Stomach smooth muscle (tissue), 2 donors: ENCODE measurements at regions not wholly inside any gene's neighbourhood (a gene's known extent, or its start where the extent isn't known, plus 50 kb on each side); places are given as distances from the start of the nearest gene placed in this dataset.

ENCODE experiments used
- H3K27ac ChIP-seq: one replicate; pipeline ENCODE4 v1.7.0; 2013; ENCODE audit warnings: mild to moderate bottlenecking, low read length, inconsistent platforms
- H3K27me3 ChIP-seq, 2 donors: one replicate each; pipeline ENCODE4 v1.7.0; 2013; ENCODE audit warnings: low read length in 2 of 2; ENCODE audit not compliant: insufficient read depth in 2 of 2, control insufficient read depth in 1 of 2
- H3K36me3 ChIP-seq, 2 donors: one replicate each; pipeline ENCODE4 v1.7.0; 2013; ENCODE audit warnings: low read length in 2 of 2; ENCODE audit not compliant: control insufficient read depth in 2 of 2, insufficient read depth in 2 of 2
- H3K4me1 ChIP-seq: one replicate; pipeline ENCODE4 v1.7.0; 2013; ENCODE audit warnings: low read length; ENCODE audit not compliant: control insufficient read depth, insufficient read depth
- H3K4me3 ChIP-seq, 2 donors: one replicate each; pipeline ENCODE4 v1.7.0; 2013; ENCODE audit warnings: low read length in 2 of 2
- H3K9ac ChIP-seq, 2 donors: one replicate each; pipeline ENCODE4 v1.7.0; 2013; ENCODE audit warnings: low read length in 2 of 2, mild to moderate bottlenecking in 1 of 2
- H3K9me3 ChIP-seq, 2 donors: one replicate each; pipeline ENCODE4 v1.7.0; 2013; ENCODE audit warnings: low read length in 2 of 2; ENCODE audit not compliant: control insufficient read depth in 2 of 2
- donor health status: healthy.
- donor health status: Pancreatic carcinoma.

GRCh38 chr14:30332374-30332773 is 226.6 kb upstream of the G2E3 start:
- H3K27ac ChIP-seq = no peak overlapping the region
- no peaks in the 10 kb centered on the region for H3K27me3 ChIP-seq
- no peaks in the 10 kb centered on the region for H3K36me3 ChIP-seq
- no peak overlapping the region for H3K4me3 ChIP-seq
- no peak overlapping the region for H3K9ac ChIP-seq
- H3K9me3 ChIP-seq = no peaks in the 10 kb centered on the region
- H3K4me1 ChIP-seq = no peaks in the 10 kb centered on the region

GRCh38 chr14:30333934-30334333 is 225.0 kb upstream of the G2E3 start:
- Histone ChIP-seq H3K4me1 (no peaks in the 10 kb centered on the region), H3K27me3 (no peaks in the 10 kb centered on the region), H3K4me3 (no peak overlapping the region), H3K9ac (no peak overlapping the region), H3K27ac (no peak overlapping the region), H3K9me3 (no peaks in the 10 kb centered on the region), H3K36me3 (no peaks in the 10 kb centered on the region)

GRCh38 chr14:30337456-30337855 is 221.5 kb upstream of the G2E3 start:
- no peak overlapping the region for H3K27ac ChIP-seq

GRCh38 chr14:30339311-30339901 is 219.6 kb upstream of the G2E3 start:
- H3K9ac ChIP-seq = no peak overlapping the region
- H3K4me3 ChIP-seq = no peak overlapping the region
- H3K27ac ChIP-seq = no peak overlapping the region
- no peaks in the 10 kb centered on the region for H3K36me3 ChIP-seq
- no peaks in the 10 kb centered on the region for H3K9me3 ChIP-seq
- H3K27me3 ChIP-seq = no peaks in the 10 kb centered on the region
- H3K4me1 ChIP-seq = no peaks in the 10 kb centered on the region

More at GRCh38 chr14:30337456-30337855, 221.5 kb upstream of the G2E3 start:
- Histone ChIP-seq H3K4me3 (no peak overlapping the region), H3K4me1 (no peaks in the 10 kb centered on the region), H3K27me3 (no peaks in the 10 kb centered on the region), H3K36me3 (no peaks in the 10 kb centered on the region), H3K9ac (no peak overlapping the region), H3K9me3 (no peaks in the 10 kb centered on the region)

- Histone ChIP-seq H3K9ac (no peak overlapping the region), H3K27ac (no peak overlapping the region), H3K27me3 (no peaks in the 10 kb centered on the region), H3K4me3 (no peak overlapping the region), H3K4me1 (no peaks in the 10 kb centered on the region), H3K9me3 (no peaks in the 10 kb centered on the region), H3K36me3 (no peaks in the 10 kb centered on the region)
These were observed 218.5 kb upstream of the G2E3 start for GRCh38 chr14:30340495-30340894.

- H3K27me3 ChIP-seq = no peaks in the 10 kb centered on the region
- no peak overlapping the region for H3K4me3 ChIP-seq
- no peaks in the 10 kb centered on the region for H3K9me3 ChIP-seq
- no peaks in the 10 kb centered on the region for H3K36me3 ChIP-seq
- no peak overlapping the region for H3K27ac ChIP-seq
- no peak overlapping the region for H3K9ac ChIP-seq
- no peaks in the 10 kb centered on the region for H3K4me1 ChIP-seq
These were observed 213.4 kb upstream of the G2E3 start for GRCh38 chr14:30345511-30345910.

GRCh38 chr14:30348445-30348844 is 210.5 kb upstream of the G2E3 start:
- H3K36me3 ChIP-seq = no peaks in the 10 kb centered on the region
- no peak overlapping the region for H3K27ac ChIP-seq
- no peaks in the 10 kb centered on the region for H3K9me3 ChIP-seq
- no peaks in the 10 kb centered on the region for H3K27me3 ChIP-seq
- no peaks in the 10 kb centered on the region for H3K4me1 ChIP-seq
- no peak overlapping the region for H3K9ac ChIP-seq
- H3K4me3 ChIP-seq = no peak overlapping the region

- Histone ChIP-seq H3K27me3 (no peaks in the 10 kb centered on the region), H3K9me3 (no peaks in the 10 kb centered on the region)
These were observed 209.4 kb upstream of the G2E3 start for GRCh38 chr14:30349520-30349919.

GRCh38 chr14:30354439-30354838 is 204.5 kb upstream of the G2E3 start:
- Histone ChIP-seq H3K9ac (no peak overlapping the region), H3K27me3 (peaks cover 0 to 2% of the 10 kb centered on the region in 2 donors), H3K4me1 (no peaks in the 10 kb centered on the region), H3K4me3 (no peak overlapping the region), H3K36me3 (no peaks in the 10 kb centered on the region), H3K9me3 (no peaks in the 10 kb centered on the region), H3K27ac (no peak overlapping the region)

More at GRCh38 chr14:30349520-30349919, 209.4 kb upstream of the G2E3 start:
- Histone ChIP-seq H3K4me1 (no peaks in the 10 kb centered on the region), H3K4me3 (no peak overlapping the region), H3K36me3 (no peaks in the 10 kb centered on the region), H3K9ac (no peak overlapping the region), H3K27ac (no peak overlapping the region)

- Histone ChIP-seq H3K9ac (no peak overlapping the region), H3K27me3 (peaks cover 0 to 2% of the 10 kb centered on the region in 2 donors)
These were observed 203.5 kb upstream of the G2E3 start for GRCh38 chr14:30355431-30355913.

GRCh38 chr14:30356438-30357202 is 202.3 kb upstream of the G2E3 start:
- no peak overlapping the region for H3K4me3 ChIP-seq
- no peaks in the 10 kb centered on the region for H3K4me1 ChIP-seq
- H3K36me3 ChIP-seq = no peaks in the 10 kb centered on the region
- no peak overlapping the region for H3K9ac ChIP-seq
- no peaks in the 10 kb centered on the region for H3K9me3 ChIP-seq
- peaks cover 0 to 2% of the 10 kb centered on the region in 2 donors for H3K27me3 ChIP-seq
- H3K27ac ChIP-seq = no peak overlapping the region

More at GRCh38 chr14:30355431-30355913, 203.5 kb upstream of the G2E3 start:
- Histone ChIP-seq H3K9me3 (no peaks in the 10 kb centered on the region), H3K27ac (no peak overlapping the region), H3K4me3 (no peak overlapping the region), H3K4me1 (no peaks in the 10 kb centered on the region), H3K36me3 (no peaks in the 10 kb centered on the region)
